ENCODE measurements at regions not wholly inside any gene's neighbourhood (a gene's known extent, or its start where the extent isn't known, plus 50 kb on each side); places are given as distances from the start of the nearest gene placed in this dataset. TPM values are rescaled to one million over a fixed set of nuclear protein-coding genes. Genes with fewer than 3 reads are reported as not detected.

GRCh38 chr1:237962985-237963384 is 72.3 kb upstream of the ZP4 start:
- H3K9me3 ChIP-seq: no peaks in the 10 kb centered on the region
- TF ChIP-seq CTCF (IDR thresholded peaks at IDR 0.05): no peak
- no peaks in the 10 kb centered on the region for H3K36me3 ChIP-seq
- no peaks in the 10 kb centered on the region for H3K27me3 ChIP-seq
- intact Hi-C loops (cut with DNase I): no loop called here
- no peak for DNase-seq
- H3K27ac ChIP-seq: no peak overlapping the region
- no peaks in the 10 kb centered on the region for H3K4me1 ChIP-seq
- H3K4me3 ChIP-seq (replicated peaks in 1 of 3): no peak overlapping the region
- 82 to 85% methylated on average over 2 of the region's 2 CpGs for WGBS, 2 donors

- WGBS, 2 donors: 81 to 84% methylated on average over 1 of the region's 1 CpG
- no peak for TF ChIP-seq POLR2A (IDR thresholded peaks at IDR 0.05)
- TF ChIP-seq CTCF (IDR thresholded peaks at IDR 0.05): no peak
- intact Hi-C loops (cut with DNase I): no loop called here
- no peaks in the 10 kb centered on the region for H3K9me3 ChIP-seq
- no peaks in the 10 kb centered on the region for H3K36me3 ChIP-seq
- H3K4me3 ChIP-seq (replicated peaks in 1 of 3): no peak overlapping the region
- DNase-seq: no peak
- no peaks in the 10 kb centered on the region for H3K4me1 ChIP-seq
- H3K27ac ChIP-seq: no peak overlapping the region
- no peaks in the 10 kb centered on the region for H3K27me3 ChIP-seq
Observed at GRCh38 chr1:237961754-237962153, 71.0 kb upstream of the ZP4 start.

GRCh38 chr1:237959838-237960237 is 69.1 kb upstream of the ZP4 start:
- Histone ChIP-seq H3K9me3 (no peaks in the 10 kb centered on the region), H3K27ac (no peak overlapping the region), H3K27me3 (no peaks in the 10 kb centered on the region), H3K4me1 (no peaks in the 10 kb centered on the region), H3K4me3 (replicated peaks in 1 of 3) (no peak overlapping the region), H3K36me3 (no peaks in the 10 kb centered on the region)
- DNase-seq: no peak
- TF ChIP-seq POLR2A (IDR thresholded peaks at IDR 0.05) (no peak), CTCF (IDR thresholded peaks at IDR 0.05) (no peak)
- intact Hi-C loops (cut with DNase I): no loop called here

DNA sequence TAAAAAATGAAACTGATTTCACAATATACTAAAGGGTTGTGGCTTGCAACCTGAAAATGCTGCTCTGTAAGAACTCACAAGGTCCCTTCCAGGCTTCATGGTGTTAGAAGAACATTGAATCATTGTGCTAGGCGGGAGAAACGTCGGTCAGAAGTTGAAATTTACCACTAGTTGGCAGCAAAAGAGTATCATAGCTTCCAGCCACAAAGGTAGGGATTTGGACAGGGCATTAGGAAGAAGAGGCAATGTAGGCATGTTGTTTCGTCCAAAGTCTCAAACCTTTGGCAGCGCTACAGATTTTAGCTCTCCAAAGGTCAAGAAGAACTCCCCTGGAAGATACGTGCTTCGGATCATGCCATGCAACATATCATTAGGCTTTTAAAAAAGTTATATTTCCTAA is 62.5 kb upstream of the ZP4 start:
- no peaks in the 10 kb centered on the region for H3K9me3 ChIP-seq
- 77 to 78% methylated on average over 7 of the region's 7 CpGs for WGBS, 2 donors
- intact Hi-C loops (cut with DNase I): no loop called here
- TF ChIP-seq CTCF (IDR thresholded peaks at IDR 0.05): no peak
- TF ChIP-seq POLR2A (IDR thresholded peaks at IDR 0.05): no peak
- no peak for DNase-seq
- no peaks in the 10 kb centered on the region for H3K36me3 ChIP-seq
- no peaks in the 10 kb centered on the region for H3K4me1 ChIP-seq
- H3K27me3 ChIP-seq: no peaks in the 10 kb centered on the region
- H3K4me3 ChIP-seq (replicated peaks in 1 of 3): no peak overlapping the region
- no peak overlapping the region for H3K27ac ChIP-seq

Small RNA genes in the stretch of these regions (small RNA-seq; reads per million reads assigned to genes)
- gene AL356010.1: not detected
- gene AL590135.1: not detected
- gene RNU6-725P: not detected
